Fibroblast of lung (primary cell): ENCODE measurements at regions not wholly inside any gene's neighbourhood (a gene's known extent, or its start where the extent isn't known, plus 50 kb on each side); places are given as distances from the start of the nearest gene placed in this dataset.
A peak's percentile ranks its signal among the peaks of the same experiment; 100 is the strongest.

Experiments
- DNase-seq, 2 donors: peaks; one replicate each; pipeline versions ENCODE4 v3.0.0 to v3.0.0-alpha.2; 2010; ENCODE audit warnings: low read depth in 2 of 2
- H2AFZ ChIP-seq: 2 replicates; pipeline ENCODE4 v1.5.1; 2012; ENCODE audit warnings: low read length, control low read depth, inconsistent platforms
- H3K27ac ChIP-seq: 2 replicates; pipeline ENCODE4 v1.5.1; 2011; ENCODE audit warnings: low read length, control low read depth; ENCODE audit not compliant: insufficient read depth
- H3K27me3 ChIP-seq: 2 replicates; pipeline ENCODE4 v1.5.1; 2011; ENCODE audit warnings: mild to moderate bottlenecking, low read length; ENCODE audit not compliant: control insufficient read depth, insufficient read depth
- H3K36me3 ChIP-seq: 2 replicates; pipeline ENCODE4 v1.5.1; 2011; ENCODE audit warnings: low read length; ENCODE audit not compliant: control insufficient read depth, insufficient read depth
- H3K4me1 ChIP-seq: 2 replicates; pipeline ENCODE4 v1.5.1; 2011; ENCODE audit warnings: low read length; ENCODE audit not compliant: control insufficient read depth, insufficient read depth; ENCODE audit errors: extremely low read depth
- H3K4me2 ChIP-seq: 2 replicates; pipeline ENCODE4 v1.5.1; 2011; ENCODE audit warnings: low read length, control low read depth; ENCODE audit not compliant: insufficient read depth; ENCODE audit errors: extremely low read depth
- H3K4me3 ChIP-seq, 4 experiments: fragments of 200-600 bp in 1 of 4; sonication (generic) in 1 of 4; replicated peaks in 1 of 4; 2 replicates each; pipeline ENCODE4 v1.5.1; 2011 to 2016; ENCODE audit warnings: low read length in 4 of 4, low read depth in 3 of 4, mild to moderate bottlenecking in 3 of 4, control low read depth in 2 of 4, inconsistent platforms in 1 of 4, mixed read lengths in 1 of 4; ENCODE audit not compliant: insufficient read depth in 1 of 4; ENCODE audit errors: control extremely low read depth in 1 of 4
- H3K79me2 ChIP-seq: 2 replicates; pipeline ENCODE4 v1.5.1; 2012; ENCODE audit warnings: mild to moderate bottlenecking, low read length, inconsistent platforms; ENCODE audit not compliant: control insufficient read depth, insufficient read depth
- H3K9ac ChIP-seq: 2 replicates; pipeline ENCODE4 v1.5.1; 2011; ENCODE audit warnings: mild to moderate bottlenecking, low read length, control low read depth; ENCODE audit not compliant: insufficient read depth
- H3K9me3 ChIP-seq: 2 replicates; pipeline ENCODE4 v1.5.1; 2012; ENCODE audit warnings: low read depth, low read length; ENCODE audit not compliant: control insufficient read depth, insufficient read depth
- H4K20me1 ChIP-seq: 2 replicates; pipeline ENCODE4 v1.5.1; 2011; ENCODE audit warnings: low read length; ENCODE audit not compliant: control insufficient read depth, insufficient read depth; ENCODE audit errors: extremely low read depth
- CTCF ChIP-seq, 2 donors: IDR thresholded peaks in 1 of 2; conservative IDR thresholded peaks in 1 of 2; 1 replicate in 1 of 2; 2 replicates in 1 of 2; pipeline ENCODE4 v1.5.1; 2011 to 2012; ENCODE audit warnings: low read length in 2 of 2, control low read depth in 1 of 2, inconsistent platforms in 1 of 2, low read depth in 1 of 2, mild to moderate bottlenecking in 1 of 2
- EZH2 ChIP-seq: IDR thresholded peaks from 2 replicates; pipeline ENCODE4 v1.5.1; 2012; ENCODE audit warnings: low read length, control low read depth, mild to moderate bottlenecking; ENCODE audit errors: missing control alignments

- H3K27ac ChIP-seq, result no peak overlapping the region
- H3K27me3 ChIP-seq, result no peaks in the 10 kb centered on the region
- no peaks in the 10 kb centered on the region for H3K4me1 ChIP-seq
- H3K9ac ChIP-seq, result no peak overlapping the region
- H3K36me3 ChIP-seq, result no peaks in the 10 kb centered on the region
- no peaks in the 10 kb centered on the region for H4K20me1 ChIP-seq
- no peak overlapping the region for H2AFZ ChIP-seq
- H3K79me2 ChIP-seq, result no peaks in the 10 kb centered on the region
- no peak for TF ChIP-seq EZH2
- TF ChIP-seq CTCF (conservative IDR thresholded peaks at IDR 0.05 in 1 of 2, IDR thresholded peaks at IDR 0.05 in 1 of 2; ENCODE audit: low read depth in 1 of 2, low read length in 2 of 2), result no peak
- DNase-seq, result no peak
- H3K4me2 ChIP-seq, result no peak overlapping the region
- no peak overlapping the region for H3K4me3 ChIP-seq
- no peaks in the 10 kb centered on the region for H3K9me3 ChIP-seq
Measured at GRCh38 chr2:195343540-195343939, 313.5 kb upstream of the SLC39A10 start.

GRCh38 chr2:195342061-195342460 is 315.0 kb upstream of the SLC39A10 start:
- Histone ChIP-seq H4K20me1 (no peaks in the 10 kb centered on the region), H3K9ac (no peak overlapping the region), H3K4me2 (no peak overlapping the region), H2AFZ (no peak overlapping the region), H3K27me3 (no peaks in the 10 kb centered on the region), H3K9me3 (no peaks in the 10 kb centered on the region), H3K4me1 (no peaks in the 10 kb centered on the region), H3K4me3 (no peak overlapping the region), H3K79me2 (no peaks in the 10 kb centered on the region), H3K27ac (no peak overlapping the region), H3K36me3 (no peaks in the 10 kb centered on the region)
- DNase-seq, result peak in 1 of 2 donors; percentile 35
- TF ChIP-seq CTCF (conservative IDR thresholded peaks at IDR 0.05 in 1 of 2, IDR thresholded peaks at IDR 0.05 in 1 of 2; ENCODE audit: low read depth in 1 of 2, low read length in 2 of 2) (no peak), EZH2 (no peak)

- Histone ChIP-seq H3K36me3 (no peaks in the 10 kb centered on the region), H2AFZ (no peak overlapping the region), H3K4me3 (no peak overlapping the region), H4K20me1 (no peaks in the 10 kb centered on the region), H3K4me1 (no peaks in the 10 kb centered on the region), H3K9me3 (no peaks in the 10 kb centered on the region), H3K4me2 (no peak overlapping the region), H3K9ac (no peak overlapping the region), H3K27ac (no peak overlapping the region), H3K27me3 (no peaks in the 10 kb centered on the region), H3K79me2 (no peaks in the 10 kb centered on the region)
- DNase-seq, result no peak
- TF ChIP-seq CTCF (conservative IDR thresholded peaks at IDR 0.05 in 1 of 2, IDR thresholded peaks at IDR 0.05 in 1 of 2; ENCODE audit: low read depth in 1 of 2, low read length in 2 of 2), result no peak
- TF ChIP-seq EZH2, result no peak
Measured at GRCh38 chr2:195338856-195339255, 318.2 kb upstream of the SLC39A10 start.
